ENCODE measurements at regions not wholly inside any gene's neighbourhood (a gene's known extent, or its start where the extent isn't known, plus 50 kb on each side); places are given as distances from the start of the nearest gene placed in this dataset.

DNA sequence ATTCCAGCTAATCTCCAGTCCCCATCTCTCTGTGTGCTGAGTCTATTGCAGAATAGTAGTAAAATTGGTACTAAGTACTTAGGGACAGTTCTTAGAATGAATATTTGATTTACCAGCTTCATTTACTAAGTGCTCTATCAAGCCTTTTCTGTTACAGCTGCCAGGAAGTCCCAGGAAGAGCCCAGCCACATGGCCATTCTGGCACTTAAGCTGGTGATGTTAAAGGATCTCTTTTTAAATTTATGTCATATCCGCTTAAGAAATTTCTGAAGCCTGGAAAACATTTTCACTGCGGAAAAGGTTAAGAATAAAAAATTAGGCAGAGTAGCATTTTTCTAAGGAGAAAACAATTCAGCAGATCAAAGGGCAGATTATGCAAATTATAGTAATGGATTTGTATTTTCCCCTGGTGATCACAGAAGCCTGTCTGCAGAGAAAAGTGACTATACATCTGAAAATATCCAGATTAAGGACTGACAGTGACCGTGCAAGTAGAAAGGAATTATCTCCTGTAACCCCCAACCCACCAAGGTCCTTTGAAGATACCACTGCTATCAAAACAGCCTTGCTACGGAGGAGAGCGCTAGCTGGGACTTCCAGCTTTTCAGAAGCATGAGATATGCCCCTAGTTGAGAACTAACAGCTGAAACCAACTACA, 260.8 kb downstream of the SH3BP4 start:
- TF ChIP-seq TAF1 (IDR thresholded peaks at IDR 0.05; ENCODE audit: low read depth, low read length) (no peak), POLR2AphosphoS5 (IDR thresholded peaks at IDR 0.05; ENCODE audit: low read depth, low read length) (no peak)

Measured in GM12891 (cell line).